Activated T-helper 17 cell treated with anti-CD3 and anti-CD28 coated beads, Interleukin-2, amount 50 U/mL, for 72 hours (primary cell): ENCODE measurements at regions not wholly inside any gene's neighbourhood (a gene's known extent, or its start where the extent isn't known, plus 50 kb on each side); places are given as distances from the start of the nearest gene placed in this dataset.
"Not testable (repeated sequence)": the region's sequence is repeated elsewhere in the genome, so short reads cannot be mapped to it uniquely, and the experiment has no call there.

ENCODE experiments used
- ATAC-seq: fragments of 150-1000 bp; cut with Tn5 transposase; replicated peaks from 2 replicates; pipeline ENCODE4 v1.10.0; 2021; ENCODE audit warnings: mild to moderate bottlenecking, moderate library complexity
- H3K27ac Mint-ChIP-seq: one replicate; pipeline ENCODE4 v1.8.0; 2022; ENCODE audit warnings: mixed read lengths
- H3K27me3 Mint-ChIP-seq: one replicate; pipeline ENCODE4 v1.8.0; 2022; ENCODE audit warnings: mixed read lengths
- H3K36me3 Mint-ChIP-seq: one replicate; pipeline ENCODE4 v1.8.0; 2022; ENCODE audit warnings: low read depth, mild to moderate bottlenecking, mixed read lengths
- H3K4me1 Mint-ChIP-seq: one replicate; pipeline ENCODE4 v1.8.0; 2022; ENCODE audit warnings: mixed read lengths
- H3K4me3 Mint-ChIP-seq: one replicate; pipeline ENCODE4 v1.8.0; 2022; ENCODE audit warnings: mild to moderate bottlenecking, mixed read lengths
- H3K9me3 Mint-ChIP-seq: one replicate; pipeline ENCODE4 v1.8.0; 2022; ENCODE audit warnings: mixed read lengths

- no peak overlapping the region for H3K4me3 Mint-ChIP-seq
- H3K36me3 Mint-ChIP-seq, result no peaks in the 10 kb centered on the region
- ATAC-seq, result no peak
- H3K4me1 Mint-ChIP-seq, result no peaks in the 10 kb centered on the region
- no peak overlapping the region for H3K27ac Mint-ChIP-seq
- H3K27me3 Mint-ChIP-seq, result no peaks in the 10 kb centered on the region
- no peaks in the 10 kb centered on the region for H3K9me3 Mint-ChIP-seq
Measured at GRCh38 chr21:20004367-20004766, 993.8 kb upstream of the NCAM2 start.

GRCh38 chr21:20010691-20011200 is 987.5 kb upstream of the NCAM2 start:
- no peak overlapping the region for H3K4me3 Mint-ChIP-seq

GRCh38 chr21:20013851-20014250 is 984.4 kb upstream of the NCAM2 start:
- ATAC-seq, result no peak
- Mint-ChIP-seq H3K4me3 (no peak overlapping the region), H3K27me3 (no peaks in the 10 kb centered on the region), H3K27ac (no peak overlapping the region), H3K4me1 (no peaks in the 10 kb centered on the region), H3K9me3 (no peaks in the 10 kb centered on the region), H3K36me3 (no peaks in the 10 kb centered on the region)

More at GRCh38 chr21:20010691-20011200, 987.5 kb upstream of the NCAM2 start:
- ATAC-seq, result no peak
- Mint-ChIP-seq H3K4me1 (no peaks in the 10 kb centered on the region), H3K27me3 (no peaks in the 10 kb centered on the region), H3K36me3 (no peaks in the 10 kb centered on the region), H3K9me3 (no peaks in the 10 kb centered on the region), H3K27ac (no peak overlapping the region)

GRCh38 chr21:20016435-20017005 is 981.7 kb upstream of the NCAM2 start:
- H3K27me3 Mint-ChIP-seq, result no peaks in the 10 kb centered on the region
- H3K4me1 Mint-ChIP-seq, result no peaks in the 10 kb centered on the region
- H3K9me3 Mint-ChIP-seq, result no peaks in the 10 kb centered on the region
- no peak overlapping the region for H3K27ac Mint-ChIP-seq
- H3K4me3 Mint-ChIP-seq, result no peak overlapping the region
- ATAC-seq, result no peak
- no peaks in the 10 kb centered on the region for H3K36me3 Mint-ChIP-seq

GRCh38 chr21:20020026-20020425 is 978.2 kb upstream of the NCAM2 start:
- no peak for ATAC-seq
- Mint-ChIP-seq H3K36me3 (no peaks in the 10 kb centered on the region), H3K27ac (no peak overlapping the region), H3K9me3 (no peaks in the 10 kb centered on the region), H3K4me3 (no peak overlapping the region), H3K4me1 (no peaks in the 10 kb centered on the region), H3K27me3 (no peaks in the 10 kb centered on the region)

GRCh38 chr21:20023193-20023592 is 975.0 kb upstream of the NCAM2 start:
- Mint-ChIP-seq H3K4me1 (no peaks in the 10 kb centered on the region), H3K27ac (no peak overlapping the region), H3K36me3 (no peaks in the 10 kb centered on the region), H3K27me3 (no peaks in the 10 kb centered on the region), H3K4me3 (no peak overlapping the region), H3K9me3 (peaks cover 8% of the 10 kb centered on the region)
- ATAC-seq, result no peak

GRCh38 chr21:20024741-20025140 is 973.5 kb upstream of the NCAM2 start:
- Mint-ChIP-seq H3K4me3 (no peak overlapping the region), H3K27ac (no peak overlapping the region), H3K4me1 (no peaks in the 10 kb centered on the region), H3K9me3 (peaks cover 8% of the 10 kb centered on the region), H3K36me3 (no peaks in the 10 kb centered on the region), H3K27me3 (no peaks in the 10 kb centered on the region)
- ATAC-seq, result no peak

- H3K36me3 Mint-ChIP-seq, result no peaks in the 10 kb centered on the region
- ATAC-seq, result no peak
- no peak overlapping the region for H3K27ac Mint-ChIP-seq
- H3K4me1 Mint-ChIP-seq, result no peaks in the 10 kb centered on the region
- H3K9me3 Mint-ChIP-seq, result peaks cover 8% of the 10 kb centered on the region
- H3K27me3 Mint-ChIP-seq, result no peaks in the 10 kb centered on the region
- no peak overlapping the region for H3K4me3 Mint-ChIP-seq
Measured at GRCh38 chr21:20026543-20026942, 971.7 kb upstream of the NCAM2 start.

- ATAC-seq, result no peak
- Mint-ChIP-seq H3K4me1 (no peaks in the 10 kb centered on the region), H3K4me3 (no peak overlapping the region), H3K36me3 (no peaks in the 10 kb centered on the region), H3K27me3 (no peaks in the 10 kb centered on the region), H3K27ac (no peak overlapping the region), H3K9me3 (peaks cover 8% of the 10 kb centered on the region)
Measured at GRCh38 chr21:20030390-20030789, 967.8 kb upstream of the NCAM2 start.

- peaks cover 8% of the 10 kb centered on the region for H3K9me3 Mint-ChIP-seq
Measured at GRCh38 chr21:20031807-20032206, 966.4 kb upstream of the NCAM2 start.

GRCh38 chr21:20040768-20041167 is 957.4 kb upstream of the NCAM2 start:
- Mint-ChIP-seq H3K36me3 (no peaks in the 10 kb centered on the region), H3K4me3 (no peak overlapping the region), H3K9me3 (peaks cover 19% of the 10 kb centered on the region), H3K27me3 (no peaks in the 10 kb centered on the region), H3K4me1 (no peaks in the 10 kb centered on the region), H3K27ac (no peak overlapping the region)
- ATAC-seq, result no peak

More at GRCh38 chr21:20031807-20032206, 966.4 kb upstream of the NCAM2 start:
- ATAC-seq, result no peak
- H3K36me3 Mint-ChIP-seq, result no peaks in the 10 kb centered on the region
- H3K27me3 Mint-ChIP-seq, result no peaks in the 10 kb centered on the region
- H3K27ac Mint-ChIP-seq, result no peak overlapping the region
- H3K4me3 Mint-ChIP-seq, result no peak overlapping the region
- H3K4me1 Mint-ChIP-seq, result no peaks in the 10 kb centered on the region

GRCh38 chr21:20045197-20045596 is 953.0 kb upstream of the NCAM2 start:
- ATAC-seq, result no peak
- Mint-ChIP-seq H3K4me3 (no peak overlapping the region), H3K9me3 (peaks cover 17% of the 10 kb centered on the region), H3K36me3 (no peaks in the 10 kb centered on the region), H3K27me3 (no peaks in the 10 kb centered on the region), H3K4me1 (no peaks in the 10 kb centered on the region), H3K27ac (no peak overlapping the region)

- peaks cover 15% of the 10 kb centered on the region for H3K9me3 Mint-ChIP-seq
- H3K36me3 Mint-ChIP-seq, H3K4me1 Mint-ChIP-seq, H3K27me3 Mint-ChIP-seq, ATAC-seq, H3K27ac Mint-ChIP-seq, H3K4me3 Mint-ChIP-seq: not testable (repeated sequence)
Measured at GRCh38 chr21:20048130-20048837, 949.9 kb upstream of the NCAM2 start.

GRCh38 chr21:20083336-20083735 is 914.9 kb upstream of the NCAM2 start:
- H3K27me3 Mint-ChIP-seq, result no peaks in the 10 kb centered on the region
- H3K4me3 Mint-ChIP-seq, result no peak overlapping the region
- no peak for ATAC-seq
- no peak overlapping the region for H3K27ac Mint-ChIP-seq
- peaks cover 4% of the 10 kb centered on the region for H3K9me3 Mint-ChIP-seq
- H3K4me1 Mint-ChIP-seq, result no peaks in the 10 kb centered on the region
- no peaks in the 10 kb centered on the region for H3K36me3 Mint-ChIP-seq

- Mint-ChIP-seq H3K36me3 (no peaks in the 10 kb centered on the region), H3K27me3 (no peaks in the 10 kb centered on the region), H3K9me3 (peaks cover 4% of the 10 kb centered on the region), H3K4me1 (no peaks in the 10 kb centered on the region), H3K27ac (no peak overlapping the region), H3K4me3 (no peak overlapping the region)
- no peak for ATAC-seq
Measured at GRCh38 chr21:20083925-20084324, 914.3 kb upstream of the NCAM2 start.
